Stomach (tissue), 8 donors: ENCODE measurements at regions not wholly inside any gene's neighbourhood (a gene's known extent, or its start where the extent isn't known, plus 50 kb on each side); places are given as distances from the start of the nearest gene placed in this dataset.

Experiments used
- DNase-seq, 2 donors: peaks; one replicate each; pipeline versions ENCODE4 v3.0.0 to v3.0.0-alpha.2; 2013 to 2019
- H3K27ac ChIP-seq, 5 donors: fragments of 200-600 bp in 4 of 5; sonication (generic) in 4 of 5; one replicate each; pipeline ENCODE4 v1.5.1; 2013 to 2019; ENCODE audit warnings: mild to moderate bottlenecking in 1 of 5, moderate library complexity in 1 of 5
- H3K27me3 ChIP-seq, 3 donors: fragments of 200-600 bp; sonication (generic); one replicate each; pipeline ENCODE4 v1.5.1; 2017 to 2019; ENCODE audit warnings: mixed run types in 1 of 3
- H3K36me3 ChIP-seq, 4 donors: fragments of 200-600 bp; sonication (generic); 1 replicate in 3 of 4; 2 replicates in 1 of 4; pipeline ENCODE4 v1.5.1; 2016 to 2019
- H3K4me1 ChIP-seq, 4 donors: fragments of 200-600 bp; sonication (generic); one replicate each; pipeline ENCODE4 v1.5.1; 2016 to 2019
- H3K4me3 ChIP-seq, 4 donors: fragments of 200-600 bp; sonication (generic) in 3 of 4; one replicate each; pipeline ENCODE4 v1.5.1; 2016 to 2019; ENCODE audit warnings: mild to moderate bottlenecking in 1 of 4
- H3K9me3 ChIP-seq, 4 donors: fragments of 200-600 bp; sonication (generic); one replicate each; pipeline ENCODE4 v1.5.1; 2016 to 2019
- CTCF ChIP-seq, 7 experiments: fragments of 450-650 bp in 4 of 7; fragments of 200-600 bp in 3 of 7; sonication (generic) in 3 of 7; IDR thresholded peaks; one replicate each; pipeline ENCODE4 v1.5.1; 2016 to 2019; ENCODE audit warnings: antibody characterized with exemption in 7 of 7, control low read depth in 2 of 7, mild to moderate bottlenecking in 1 of 7
- EP300 ChIP-seq: sonication (generic); formaldehyde crosslinking; IDR thresholded peaks from one replicate; pipeline ENCODE4 v1.6.1; 2017; ENCODE audit warnings: antibody characterized with exemption
- POLR2A ChIP-seq, 4 donors: fragments of 450-650 bp; IDR thresholded peaks; one replicate each; pipeline ENCODE4 v1.6.1; 2016; ENCODE audit warnings: antibody characterized with exemption in 4 of 4, control low read depth in 2 of 4, mild to moderate bottlenecking in 1 of 4, moderate library complexity in 1 of 4
- POLR2AphosphoS5 ChIP-seq, 3 donors: sonication (generic); formaldehyde crosslinking; IDR thresholded peaks; one replicate each; pipeline ENCODE4 v1.6.1; 2016; ENCODE audit warnings: antibody characterized with exemption in 3 of 3
- WGBS, 5 donors: extraction: QIAGEN DNeasy Blood & Tissue Kit in 3 of 5; methylation state at CpG; one replicate each; pipeline versions ENCODE4 v1.1.5 to v1.1.7; 2013 to 2018; 5-methylcytosine and 5-hydroxymethylcytosine counted together
- intact Hi-C: fragments of 100-400 bp; cut with DNase I; formaldehyde crosslinking; loops from one replicate; pipeline ENCODE4 v1.15.1; 2023; ENCODE audit warnings: low total_unique reads
- donor health status: healthy with polysubstance abuse.
- donor health status: Bipolar disorder and iron deficiency.
- donor health status: healthy.

GRCh38 chr6:165974817-165975216 is 192.8 kb downstream of the TBXT start:
- Histone ChIP-seq H3K9me3 (no peaks in the 10 kb centered on the region), H3K4me3 (no peak overlapping the region), H3K27me3 (no peaks in the 10 kb centered on the region), H3K4me1 (no peaks in the 10 kb centered on the region), H3K27ac (no peak overlapping the region), H3K36me3 (no peaks in the 10 kb centered on the region)
- intact Hi-C loops = no loop called here
- DNase-seq = no peak
- TF ChIP-seq EP300 (no peak), POLR2A (IDR thresholded peaks at IDR 0.05) (no peak), POLR2AphosphoS5 (IDR thresholded peaks at IDR 0.05) (no peak), CTCF (IDR thresholded peaks at IDR 0.05) (no peak)
- whole genome bisulfite sequencing, 5 donors = 50 to 78% (median 60%) methylated on average over 7 of the region's 7 CpGs

- TF ChIP-seq EP300 = no peak
- TF ChIP-seq POLR2AphosphoS5 (IDR thresholded peaks at IDR 0.05) = no peak
- no peak for TF ChIP-seq CTCF (IDR thresholded peaks at IDR 0.05)
- no peak for TF ChIP-seq POLR2A (IDR thresholded peaks at IDR 0.05)
Observed at GRCh38 chr6:165973473-165973872, 194.2 kb downstream of the TBXT start.

GRCh38 chr6:165972139-165972802 is 195.4 kb downstream of the TBXT start:
- H3K36me3 ChIP-seq = no peaks in the 10 kb centered on the region
- H3K27me3 ChIP-seq = no peaks in the 10 kb centered on the region
- intact Hi-C loops = no loop called here
- H3K4me3 ChIP-seq = no peak overlapping the region
- no peak for DNase-seq
- 56 to 72% (median 67%) methylated on average over 12 of the region's 12 CpGs for WGBS, 5 donors
- no peak overlapping the region for H3K27ac ChIP-seq
- TF ChIP-seq POLR2A (IDR thresholded peaks at IDR 0.05) (no peak), POLR2AphosphoS5 (IDR thresholded peaks at IDR 0.05) (no peak), EP300 (no peak), CTCF (IDR thresholded peaks at IDR 0.05) (no peak)
- no peaks in the 10 kb centered on the region for H3K9me3 ChIP-seq
- no peaks in the 10 kb centered on the region for H3K4me1 ChIP-seq

More at GRCh38 chr6:165973473-165973872, 194.2 kb downstream of the TBXT start:
- H3K4me3 ChIP-seq = no peak overlapping the region
- no peak overlapping the region for H3K27ac ChIP-seq
- 86 to 92% (median 88%) methylated on average over 7 of the region's 7 CpGs for WGBS, 5 donors
- no peaks in the 10 kb centered on the region for H3K36me3 ChIP-seq
- no peaks in the 10 kb centered on the region for H3K4me1 ChIP-seq
- H3K27me3 ChIP-seq = no peaks in the 10 kb centered on the region
- H3K9me3 ChIP-seq = no peaks in the 10 kb centered on the region
- intact Hi-C loops = no loop called here
- no peak for DNase-seq

GRCh38 chr6:165971202-165971601 is 196.4 kb downstream of the TBXT start:
- DNase-seq = no peak

More at GRCh38 chr6:165971202-165971601, 196.4 kb downstream of the TBXT start:
- intact Hi-C loops = no loop called here
- Histone ChIP-seq H3K4me1 (no peaks in the 10 kb centered on the region), H3K36me3 (no peaks in the 10 kb centered on the region), H3K27ac (no peak overlapping the region), H3K4me3 (no peak overlapping the region), H3K27me3 (no peaks in the 10 kb centered on the region), H3K9me3 (no peaks in the 10 kb centered on the region)
- 67 to 75% (median 72%) methylated on average over 4 of the region's 4 CpGs for WGBS, 5 donors
- no peak for TF ChIP-seq POLR2A (IDR thresholded peaks at IDR 0.05)
- no peak for TF ChIP-seq POLR2AphosphoS5 (IDR thresholded peaks at IDR 0.05)
- TF ChIP-seq EP300 = no peak
- TF ChIP-seq CTCF (IDR thresholded peaks at IDR 0.05) = no peak
